Brain pericyte (primary cell): ENCODE measurements at regions not wholly inside any gene's neighbourhood (a gene's known extent, or its start where the extent isn't known, plus 50 kb on each side); places are given as distances from the start of the nearest gene placed in this dataset.

Experiments
- DNase-seq: peaks from one replicate; pipeline ENCODE4 v3.0.0-alpha.2; 2012; ENCODE audit warnings: low read depth, low spot score

DNA sequence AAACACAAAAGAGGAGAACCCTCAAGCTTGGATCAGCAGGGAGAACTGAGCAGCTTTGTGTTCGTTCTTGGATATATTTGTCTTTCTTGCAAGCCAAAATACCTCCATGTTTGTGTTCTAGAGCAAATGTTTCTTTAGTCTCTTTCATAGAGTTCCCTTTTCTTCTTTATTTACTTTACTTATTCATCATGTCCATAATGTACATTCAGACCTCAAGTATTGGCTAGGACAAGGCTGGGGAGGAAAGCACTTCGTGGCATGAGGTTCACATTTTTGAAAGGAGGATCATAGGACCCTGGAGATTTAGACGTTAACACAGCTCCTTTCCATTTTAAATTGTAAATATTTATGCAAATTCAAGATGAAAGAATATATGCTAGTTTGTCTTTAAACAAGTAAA, 590.2 kb upstream of the MEF2C start:
- DNase-seq = peak; percentile 10

GRCh38 chr5:89471541-89471940, 588.6 kb upstream of the MEF2C start:
- no peak for DNase-seq

DNA sequence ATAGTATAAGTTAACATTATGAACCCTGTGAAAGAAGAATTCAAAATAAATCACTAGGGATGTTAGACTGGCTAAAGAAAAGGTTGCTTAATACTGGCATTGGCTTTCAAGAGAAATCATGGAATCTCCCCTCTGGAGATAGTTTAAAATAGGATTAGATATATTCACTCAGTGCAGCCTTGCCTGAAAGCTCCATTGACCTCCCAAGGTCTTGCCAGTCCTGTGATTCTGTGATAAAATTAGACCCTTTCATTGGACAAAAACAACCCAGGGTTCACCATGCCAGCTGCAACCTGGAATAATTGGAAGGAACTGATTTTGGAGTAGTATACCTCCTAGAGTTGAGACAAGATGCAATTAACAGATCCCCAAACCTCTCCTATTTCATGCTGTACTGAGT, 588.1 kb upstream of the MEF2C start:
- DNase-seq = no peak

GRCh38 chr5:89470658-89471057, 587.7 kb upstream of the MEF2C start:
- no peak for DNase-seq

GRCh38 chr5:89458332-89458656, 575.3 kb upstream of the MEF2C start:
- DNase-seq = no peak

GRCh38 chr5:89457411-89458331, 574.7 kb upstream of the MEF2C start:
- DNase-seq = no peak

DNA sequence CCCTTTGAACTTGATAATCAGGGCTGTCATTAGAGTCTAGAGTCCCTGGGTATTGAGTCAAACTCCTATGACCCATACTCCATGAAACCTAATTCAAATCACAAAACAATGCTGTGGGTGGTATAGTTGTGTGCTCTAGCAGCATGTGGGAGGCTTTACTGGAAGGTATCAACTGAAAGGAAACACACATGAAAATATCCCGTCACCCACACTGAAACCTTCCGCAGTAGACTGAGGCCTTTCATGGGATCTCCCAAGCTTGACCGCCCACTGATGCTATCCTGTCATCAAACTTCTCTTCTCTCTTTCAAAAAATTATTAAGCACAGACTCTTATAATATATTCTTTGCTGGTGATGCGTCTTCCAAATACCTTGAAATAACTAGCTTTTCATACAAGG, 569.1 kb upstream of the MEF2C start:
- DNase-seq = no peak

DNA sequence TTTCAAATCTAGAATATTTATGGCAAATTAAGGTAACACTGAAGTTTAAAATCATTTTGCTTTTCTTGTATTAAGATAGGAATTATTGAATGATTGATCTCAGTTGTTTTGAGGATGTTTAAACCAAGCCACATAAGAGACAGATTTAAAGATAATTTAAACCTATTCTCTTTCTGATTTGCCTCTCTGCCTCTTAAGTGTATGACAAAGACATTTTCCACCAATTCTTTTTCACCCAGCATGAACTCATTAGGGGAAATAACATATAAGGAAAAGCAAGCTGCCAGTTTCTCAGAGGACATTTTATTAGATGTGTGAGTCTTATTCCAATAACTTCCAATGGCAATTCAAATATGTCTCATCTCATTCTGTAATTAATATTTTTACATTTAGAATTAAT, 568.3 kb upstream of the MEF2C start:
- no peak for DNase-seq

DNA sequence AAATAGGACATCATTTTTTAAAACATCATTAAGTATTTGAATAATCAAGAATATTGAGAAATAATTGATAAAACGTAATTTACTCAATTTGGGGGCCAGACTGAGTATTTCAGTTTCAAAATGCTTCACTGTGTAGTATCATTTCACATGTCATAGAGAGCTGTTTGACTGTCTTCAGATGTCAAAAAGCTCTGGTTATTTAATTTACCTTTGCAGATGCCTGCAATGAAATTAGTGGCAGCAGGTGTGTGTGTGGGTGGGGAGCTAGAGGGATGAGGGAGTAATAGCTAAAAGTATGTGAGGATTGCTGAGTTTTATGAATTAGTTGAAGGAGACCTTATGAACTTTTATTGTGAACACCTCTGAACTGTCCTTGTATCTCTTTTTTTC, 567.2 kb upstream of the MEF2C start:
- DNase-seq = no peak

DNA sequence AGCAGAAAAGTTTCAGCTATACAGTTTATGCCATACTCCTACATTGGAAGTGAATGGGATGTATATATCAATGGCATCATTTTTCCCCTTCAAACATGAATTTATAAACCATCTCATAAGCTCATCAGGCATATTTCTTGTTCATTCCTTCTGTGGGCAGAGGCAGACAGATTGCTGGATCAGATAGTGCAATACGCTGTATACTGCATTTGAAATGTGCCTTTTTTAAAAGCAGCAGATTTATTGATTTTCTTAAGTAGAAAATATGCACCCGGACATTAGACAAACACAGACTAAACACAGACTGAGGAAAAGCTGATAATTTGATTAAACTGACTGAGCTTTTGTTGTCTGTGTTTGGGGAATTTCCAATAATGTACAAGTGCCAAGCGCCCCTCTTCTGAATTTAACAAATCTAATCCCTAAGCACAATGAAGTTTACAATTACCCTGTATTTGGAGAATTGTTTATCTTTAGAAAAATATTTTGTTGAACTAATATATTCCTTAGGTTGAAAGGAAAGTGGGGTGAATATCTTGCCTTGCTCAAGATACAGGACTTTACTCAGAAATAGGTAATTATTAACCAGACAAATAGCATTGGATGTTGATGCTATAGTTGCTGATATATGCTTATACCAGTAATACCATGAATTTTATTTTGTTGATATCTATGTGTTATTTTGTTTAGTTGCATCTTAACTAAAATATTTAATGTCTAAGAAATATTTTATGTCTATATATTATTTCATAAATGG, 566.6 kb upstream of the MEF2C start:
- DNase-seq = no peak

DNA sequence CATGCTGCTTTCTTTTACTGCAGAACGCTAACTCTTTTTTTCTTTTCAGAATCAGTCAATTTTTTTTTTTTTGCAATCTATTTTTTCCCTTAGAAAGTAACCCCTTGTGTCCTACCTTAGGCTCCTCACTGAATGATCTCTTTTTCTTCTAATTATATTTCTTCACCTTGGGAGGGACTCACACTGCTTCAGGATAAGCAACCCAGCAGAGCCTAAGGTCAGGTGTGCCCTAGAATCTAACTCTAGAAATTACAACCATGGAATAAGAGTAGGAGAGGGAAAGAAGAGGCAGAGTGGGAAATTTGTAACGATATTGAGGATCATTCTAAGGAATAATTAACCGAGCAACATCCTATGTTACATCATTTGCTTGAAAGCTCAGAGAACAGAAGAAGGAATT, 564.0 kb upstream of the MEF2C start:
- DNase-seq = no peak

DNA sequence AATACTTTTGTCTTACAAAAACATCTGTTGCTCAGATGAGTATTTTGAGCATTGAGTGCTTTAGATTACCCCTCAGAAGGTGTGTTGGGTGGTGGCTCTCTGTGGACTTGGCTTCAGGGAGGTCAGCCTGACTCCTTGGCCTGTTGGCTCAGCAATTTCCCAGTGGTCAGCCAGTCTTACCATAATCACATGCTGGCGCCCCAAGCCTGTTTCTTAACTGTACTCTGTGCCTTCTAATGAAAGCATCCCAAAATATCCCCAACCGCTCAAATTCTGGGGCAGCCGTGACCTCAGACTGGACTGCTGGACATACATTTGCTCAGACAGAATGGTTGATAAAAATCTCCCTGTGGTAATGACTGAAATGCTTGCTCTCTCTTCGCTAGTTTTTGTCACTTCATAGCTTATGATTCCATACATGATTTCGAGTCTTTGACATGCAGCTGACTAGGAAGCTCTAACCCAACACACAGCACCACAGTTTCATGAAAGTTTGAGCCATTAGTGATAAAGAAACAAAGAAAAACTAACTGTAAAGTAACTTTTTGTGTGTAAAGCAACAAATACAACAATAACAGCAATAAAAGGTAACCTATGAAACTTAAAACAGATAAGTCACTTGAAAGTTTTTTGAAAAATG, 562.2 kb upstream of the MEF2C start:
- DNase-seq = no peak

DNA sequence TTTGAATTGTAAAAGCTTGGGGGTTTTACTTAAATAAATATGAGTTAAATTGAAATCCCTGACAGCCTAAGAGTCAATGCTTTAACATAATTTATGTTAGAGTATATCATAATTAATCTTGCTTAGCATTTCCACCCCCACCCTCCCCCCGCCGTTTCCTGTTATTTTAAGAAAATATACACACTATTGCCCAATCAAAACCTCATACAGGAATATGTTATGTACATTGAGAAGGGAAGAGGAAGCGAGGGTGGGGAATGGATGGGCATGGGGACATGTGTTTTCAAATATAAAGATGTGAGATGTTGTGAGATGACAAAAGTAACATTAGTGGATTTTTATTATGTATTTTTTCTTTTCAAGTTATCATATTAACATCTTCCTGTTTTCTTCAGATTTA, 561.1 kb upstream of the MEF2C start:
- DNase-seq = no peak

- DNase-seq = no peak
These were observed 560.5 kb upstream of the MEF2C start for GRCh38 chr5:89443508-89443907.

GRCh38 chr5:89441965-89442364, 559.0 kb upstream of the MEF2C start:
- no peak for DNase-seq

DNA sequence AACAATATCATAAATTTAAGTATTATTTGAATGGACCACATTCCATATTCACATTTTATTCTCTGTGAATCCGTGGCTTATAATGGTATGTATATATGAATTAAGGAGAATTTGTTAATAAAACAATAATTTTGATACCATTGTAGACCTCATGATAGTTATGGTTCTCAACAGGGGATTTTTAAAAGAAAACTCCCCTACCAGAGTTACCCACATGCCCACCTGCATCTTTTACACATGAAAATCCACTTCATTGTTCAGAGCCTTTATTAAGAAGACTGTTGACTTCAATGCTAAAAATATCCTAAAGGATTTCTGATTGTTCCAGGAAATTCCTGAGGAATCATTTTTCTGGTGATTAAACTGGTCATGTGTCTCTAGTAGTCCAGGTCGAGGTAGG, 557.7 kb upstream of the MEF2C start:
- DNase-seq = no peak

- DNase-seq = no peak
These were observed 554.8 kb upstream of the MEF2C start for GRCh38 chr5:89437450-89438435.

GRCh38 chr5:89436464-89436863, 553.5 kb upstream of the MEF2C start:
- no peak for DNase-seq

DNA sequence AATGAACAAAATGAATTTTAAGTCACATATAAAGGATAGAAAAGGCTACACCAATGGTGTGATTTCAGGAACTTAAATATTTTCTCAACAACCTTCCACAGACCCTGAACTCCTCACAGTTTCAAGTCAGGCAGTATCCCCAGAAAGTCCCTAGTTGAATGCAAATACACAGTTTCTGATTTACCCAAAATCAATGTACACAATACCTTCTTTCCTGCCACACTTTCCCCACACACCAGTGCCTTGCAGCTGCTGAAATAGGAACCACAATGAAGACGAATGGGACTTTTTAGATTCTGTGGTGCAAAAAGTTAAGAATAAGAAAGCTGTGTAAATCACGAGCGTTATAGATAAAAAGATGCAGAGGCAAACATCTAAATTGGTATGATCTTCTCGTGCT, 552.4 kb upstream of the MEF2C start:
- no peak for DNase-seq

DNA sequence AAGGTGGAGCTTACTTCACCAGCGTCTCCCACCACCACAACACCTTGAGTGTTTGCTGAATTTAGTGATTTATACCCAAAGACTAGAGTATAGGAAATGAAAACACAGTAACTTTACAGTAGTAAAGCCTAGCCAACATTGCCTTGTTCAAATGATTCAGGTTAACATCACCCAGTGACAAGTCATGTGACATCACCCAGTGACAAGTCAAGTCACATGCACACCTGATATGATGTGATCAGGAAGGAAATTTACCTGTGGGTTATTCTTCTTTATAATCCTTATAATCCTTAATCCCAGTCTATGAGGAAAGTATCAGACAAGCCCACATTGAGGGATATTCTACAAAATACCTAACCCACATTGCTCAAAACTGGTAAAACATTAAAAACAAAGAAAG, 545.6 kb upstream of the MEF2C start:
- no peak for DNase-seq

DNA sequence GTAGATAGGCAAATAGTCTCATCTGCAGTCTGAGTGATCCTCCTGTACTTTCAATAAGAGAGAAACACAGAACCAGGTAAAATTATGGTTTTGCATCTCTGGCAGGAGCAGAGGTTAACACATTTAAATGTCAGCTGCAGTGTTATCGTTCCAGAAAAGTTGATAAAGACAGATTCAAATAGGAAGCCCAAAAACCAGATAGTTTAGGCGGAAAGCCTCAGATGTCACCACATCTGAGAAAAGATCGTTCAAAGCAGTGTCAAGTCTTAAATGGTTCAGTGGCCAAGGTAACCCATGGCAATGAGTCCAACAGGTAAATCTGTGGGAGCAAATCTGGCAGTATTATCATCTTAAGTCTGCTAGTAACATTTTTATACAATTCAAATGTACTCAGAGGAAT, 542.1 kb upstream of the MEF2C start:
- DNase-seq = no peak

DNA sequence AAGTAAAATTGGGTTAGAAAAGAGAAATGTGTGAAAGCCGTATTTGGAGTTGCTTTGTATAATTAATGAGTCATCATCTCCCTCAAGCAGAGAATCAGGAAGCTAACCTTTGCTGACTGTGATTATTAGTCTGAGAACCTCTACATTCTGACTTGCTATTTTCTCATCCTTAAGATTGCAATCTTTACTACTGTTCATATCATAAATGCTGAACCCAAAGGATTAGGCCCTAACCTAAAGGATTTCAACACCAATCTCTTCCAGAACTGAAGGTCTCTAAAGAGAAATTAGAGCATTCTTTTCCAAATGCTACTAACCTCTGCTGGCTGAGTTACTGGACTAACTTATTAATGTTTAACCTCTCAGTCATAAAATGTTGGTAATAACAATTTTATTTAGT, 538.1 kb upstream of the MEF2C start:
- DNase-seq = no peak
